OCI-LY3 (cell line): ENCODE measurements at regions not wholly inside any gene's neighbourhood (a gene's known extent, or its start where the extent isn't known, plus 50 kb on each side); places are given as distances from the start of the nearest gene placed in this dataset.

ENCODE experiments used
- H2AFZ ChIP-seq: fragments of 200-600, 300-600 bp; shearing (Covaris generic); 2 replicates; pipeline ENCODE4 v1.6.0; 2014; ENCODE audit warnings: antibody characterized with exemption, low read depth, low read length
- H3K27ac ChIP-seq: fragments of 200-600, 300-600 bp; sonication (generic); 2 replicates; pipeline ENCODE4 v1.5.1; 2014; ENCODE audit warnings: mild to moderate bottlenecking, low read length, moderate library complexity, mixed read lengths
- H3K27me3 ChIP-seq: fragments of 200-600, 300-600 bp; sonication (generic); 2 replicates; pipeline ENCODE4 v1.6.1; 2014; ENCODE audit warnings: low read depth, low read length, mixed read lengths
- H3K36me3 ChIP-seq: fragments of 200-600, 300-600 bp; sonication (generic); replicated peaks from 2 replicates; pipeline ENCODE3; 2014; ENCODE audit warnings: low read depth, low read length, mixed read lengths
- H3K4me1 ChIP-seq: fragments of 300-600, 200-600 bp; sonication (generic); 2 replicates; pipeline ENCODE4 v1.6.1; 2014; ENCODE audit warnings: low read length, mixed read lengths
- H3K4me2 ChIP-seq: fragments of 200-600, 300-600 bp; sonication (generic); 2 replicates; pipeline ENCODE4 v1.6.1; 2014; ENCODE audit warnings: low read length, mixed read lengths
- H3K4me3 ChIP-seq: fragments of 300-600, 200-600 bp; sonication (generic); 2 replicates; pipeline ENCODE4 v1.5.1; 2014; ENCODE audit warnings: antibody characterized with exemption, mild to moderate bottlenecking, low read length, moderate library complexity
- H3K79me2 ChIP-seq: fragments of 300-600, 200-600 bp; shearing (Covaris generic); 2 replicates; pipeline ENCODE4 v1.6.1; 2014; ENCODE audit warnings: mild to moderate bottlenecking, low read length, mixed read lengths
- H3K9ac ChIP-seq: fragments of 300-600, 200-600 bp; shearing (Covaris generic); 2 replicates; pipeline ENCODE4 v1.6.0; 2014; ENCODE audit warnings: mild to moderate bottlenecking, low read length, moderate library complexity
- H3K9me3 ChIP-seq: fragments of 200-600, 300-600 bp; shearing (Covaris generic); 2 replicates; pipeline ENCODE4 v1.6.1; 2014; ENCODE audit warnings: low read length, mixed read lengths; ENCODE audit not compliant: insufficient read depth
- H4K20me1 ChIP-seq: fragments of 200-600, 300-600 bp; sonication (generic); 2 replicates; pipeline ENCODE4 v1.6.1; 2016; ENCODE audit warnings: low read length, mixed read lengths; ENCODE audit not compliant: insufficient read depth
- CTCF ChIP-seq: fragments of 200-600, 300-600 bp; sonication (generic); IDR thresholded peaks from 2 replicates; pipeline ENCODE4 v1.5.1; 2014; ENCODE audit warnings: antibody characterized with exemption, low read length, low read depth
- EZH2phosphoT487 ChIP-seq: fragments of 200-600 bp; shearing (Covaris generic); IDR thresholded peaks from 2 replicates; pipeline ENCODE4 v1.6.1; 2018; ENCODE audit warnings: antibody characterized with exemption, mixed run types, low read depth

GRCh38 chr15:70523616-70524015, 239.7 kb downstream of the UACA start:
- H3K36me3 ChIP-seq: no peaks in the 10 kb centered on the region
- no peaks in the 10 kb centered on the region for H3K9me3 ChIP-seq
- no peak overlapping the region for H3K4me3 ChIP-seq
- no peaks in the 10 kb centered on the region for H3K79me2 ChIP-seq
- no peak overlapping the region for H3K27ac ChIP-seq
- TF ChIP-seq CTCF (no peak), EZH2phosphoT487 (no peak)
- no peaks in the 10 kb centered on the region for H4K20me1 ChIP-seq
- H3K4me1 ChIP-seq: peaks cover 38% of the 10 kb centered on the region
- H3K4me2 ChIP-seq: no peak overlapping the region
- no peak overlapping the region for H2AFZ ChIP-seq
- peaks cover 38% of the 10 kb centered on the region for H3K27me3 ChIP-seq
- H3K9ac ChIP-seq: no peak overlapping the region

- H3K79me2 ChIP-seq: no peaks in the 10 kb centered on the region
- H3K27ac ChIP-seq: no peak overlapping the region
- H3K4me1 ChIP-seq: peaks cover 34% of the 10 kb centered on the region
- no peaks in the 10 kb centered on the region for H3K9me3 ChIP-seq
- H4K20me1 ChIP-seq: no peaks in the 10 kb centered on the region
- H3K9ac ChIP-seq: no peak overlapping the region
- H3K27me3 ChIP-seq: peaks cover 42% of the 10 kb centered on the region
- no peaks in the 10 kb centered on the region for H3K36me3 ChIP-seq
- H2AFZ ChIP-seq: no peak overlapping the region
- no peak overlapping the region for H3K4me2 ChIP-seq
- TF ChIP-seq CTCF: no peak
- no peak for TF ChIP-seq EZH2phosphoT487
- H3K4me3 ChIP-seq: no peak overlapping the region
These were observed 240.2 kb downstream of the UACA start for GRCh38 chr15:70523192-70523591.

- Histone ChIP-seq H4K20me1 (no peaks in the 10 kb centered on the region), H3K4me1 (peaks cover 30% of the 10 kb centered on the region), H3K9ac (no peak overlapping the region), H3K4me3 (no peak overlapping the region), H3K36me3 (no peaks in the 10 kb centered on the region), H3K4me2 (no peak overlapping the region), H3K27me3 (peaks cover 47% of the 10 kb centered on the region), H3K27ac (no peak overlapping the region), H3K79me2 (no peaks in the 10 kb centered on the region), H2AFZ (no peak overlapping the region), H3K9me3 (no peaks in the 10 kb centered on the region)
- TF ChIP-seq CTCF: no peak
- no peak for TF ChIP-seq EZH2phosphoT487
These were observed 240.9 kb downstream of the UACA start for GRCh38 chr15:70522323-70522966.

- peaks cover 51% of the 10 kb centered on the region for H3K27me3 ChIP-seq
- TF ChIP-seq EZH2phosphoT487 (no peak), CTCF (no peak)
These were observed 241.6 kb downstream of the UACA start for GRCh38 chr15:70521576-70522322.

More at GRCh38 chr15:70521576-70522322, 241.6 kb downstream of the UACA start:
- H3K9ac ChIP-seq: no peak overlapping the region
- H3K79me2 ChIP-seq: no peaks in the 10 kb centered on the region
- no peak overlapping the region for H3K27ac ChIP-seq
- no peaks in the 10 kb centered on the region for H3K36me3 ChIP-seq
- no peak overlapping the region for H2AFZ ChIP-seq
- H3K4me1 ChIP-seq: peaks cover 27% of the 10 kb centered on the region
- H3K4me2 ChIP-seq: no peak overlapping the region
- H4K20me1 ChIP-seq: no peaks in the 10 kb centered on the region
- no peak overlapping the region for H3K4me3 ChIP-seq
- no peaks in the 10 kb centered on the region for H3K9me3 ChIP-seq
